ENCODE measurements at regions not wholly inside any gene's neighbourhood (a gene's known extent, or its start where the extent isn't known, plus 50 kb on each side); places are given as distances from the start of the nearest gene placed in this dataset.

DNA sequence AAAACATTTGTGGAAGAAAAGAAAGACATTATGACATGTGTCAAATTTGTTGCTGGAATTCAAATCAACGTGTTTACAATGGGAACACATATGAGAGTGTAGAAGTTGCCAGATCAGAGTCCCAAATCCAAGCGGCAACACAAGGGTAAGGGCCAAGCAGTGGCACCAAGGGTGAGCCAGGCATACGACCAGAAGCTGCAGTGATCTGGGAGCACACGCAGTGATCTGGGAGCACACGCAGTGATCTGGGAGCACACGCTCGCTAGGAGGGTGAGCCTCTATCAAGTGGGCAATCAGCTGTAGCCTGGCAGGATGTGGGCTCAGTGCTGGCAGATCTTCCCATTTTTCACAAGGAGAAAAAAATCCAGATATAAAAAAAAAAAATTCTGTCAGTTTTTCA lies 148.2 kb downstream of the TLE3 start:
- TF ChIP-seq, protein P1, sequence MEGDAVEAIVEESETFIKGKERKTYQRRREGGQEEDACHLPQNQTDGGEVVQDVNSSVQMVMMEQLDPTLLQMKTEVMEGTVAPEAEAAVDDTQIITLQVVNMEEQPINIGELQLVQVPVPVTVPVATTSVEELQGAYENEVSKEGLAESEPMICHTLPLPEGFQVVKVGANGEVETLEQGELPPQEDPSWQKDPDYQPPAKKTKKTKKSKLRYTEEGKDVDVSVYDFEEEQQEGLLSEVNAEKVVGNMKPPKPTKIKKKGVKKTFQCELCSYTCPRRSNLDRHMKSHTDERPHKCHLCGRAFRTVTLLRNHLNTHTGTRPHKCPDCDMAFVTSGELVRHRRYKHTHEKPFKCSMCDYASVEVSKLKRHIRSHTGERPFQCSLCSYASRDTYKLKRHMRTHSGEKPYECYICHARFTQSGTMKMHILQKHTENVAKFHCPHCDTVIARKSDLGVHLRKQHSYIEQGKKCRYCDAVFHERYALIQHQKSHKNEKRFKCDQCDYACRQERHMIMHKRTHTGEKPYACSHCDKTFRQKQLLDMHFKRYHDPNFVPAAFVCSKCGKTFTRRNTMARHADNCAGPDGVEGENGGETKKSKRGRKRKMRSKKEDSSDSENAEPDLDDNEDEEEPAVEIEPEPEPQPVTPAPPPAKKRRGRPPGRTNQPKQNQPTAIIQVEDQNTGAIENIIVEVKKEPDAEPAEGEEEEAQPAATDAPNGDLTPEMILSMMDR (IDR thresholded peaks at IDR 0.05; ENCODE audit: low read length) = no peak
- no peak for TF ChIP-seq EZH2 (optimal IDR thresholded peaks at IDR 0.05; ENCODE audit: low read depth, low read length)
- no peak for TF ChIP-seq EZH2phosphoT487 (IDR thresholded peaks at IDR 0.05; ENCODE audit: low read length)

Measured in MM.1S (cell line).